ENCODE measurements at regions not wholly inside any gene's neighbourhood (a gene's known extent, or its start where the extent isn't known, plus 50 kb on each side); places are given as distances from the start of the nearest gene placed in this dataset.
A peak's percentile ranks its signal among the peaks of the same experiment; 100 is the strongest.

- TF ChIP-seq CTCF (IDR thresholded peaks at IDR 0.05; ENCODE audit: insufficient read depth, low read depth, low read length, missing control alignments): no peak
- DNase-seq (ENCODE audit: low read depth): no peak
- H3K4me3 ChIP-seq (ENCODE audit: low read depth, low read length): no peak overlapping the region
These were observed 188.4 kb downstream of the TFCP2L1 start for GRCh38 chr2:121096611-121097010.

GRCh38 chr2:121098556-121098955 is 186.4 kb downstream of the TFCP2L1 start:
- TF ChIP-seq CTCF (IDR thresholded peaks at IDR 0.05; ENCODE audit: insufficient read depth, low read depth, low read length, missing control alignments): no peak
- H3K4me3 ChIP-seq (ENCODE audit: low read depth, low read length): no peak overlapping the region
- DNase-seq (ENCODE audit: low read depth): no peak

- H3K4me3 ChIP-seq (ENCODE audit: low read depth, low read length): no peak overlapping the region
- peak; percentile 28 for TF ChIP-seq CTCF (IDR thresholded peaks at IDR 0.05; ENCODE audit: insufficient read depth, low read depth, low read length, missing control alignments)
These were observed 185.4 kb downstream of the TFCP2L1 start for GRCh38 chr2:121099329-121100290.

GRCh38 chr2:121101093-121101715 is 183.8 kb downstream of the TFCP2L1 start:
- H3K4me3 ChIP-seq (ENCODE audit: low read depth, low read length): no peak overlapping the region
- no peak for TF ChIP-seq CTCF (IDR thresholded peaks at IDR 0.05; ENCODE audit: insufficient read depth, low read depth, low read length, missing control alignments)
- DNase-seq (ENCODE audit: low read depth): no peak

More at GRCh38 chr2:121099329-121100290, 185.4 kb downstream of the TFCP2L1 start:
- DNase-seq (ENCODE audit: low read depth): no peak

- no peak for TF ChIP-seq CTCF (IDR thresholded peaks at IDR 0.05; ENCODE audit: insufficient read depth, low read depth, low read length, missing control alignments)
- no peak for DNase-seq (ENCODE audit: low read depth)
- no peak overlapping the region for H3K4me3 ChIP-seq (ENCODE audit: low read depth, low read length)
These were observed 182.1 kb downstream of the TFCP2L1 start for GRCh38 chr2:121102941-121103340.

GRCh38 chr2:121103960-121104359 is 181.0 kb downstream of the TFCP2L1 start:
- no peak for TF ChIP-seq CTCF (IDR thresholded peaks at IDR 0.05; ENCODE audit: insufficient read depth, low read depth, low read length, missing control alignments)
- H3K4me3 ChIP-seq (ENCODE audit: low read depth, low read length): no peak overlapping the region
- no peak for DNase-seq (ENCODE audit: low read depth)
